Ovary (tissue), 7 donors: ENCODE measurements at regions not wholly inside any gene's neighbourhood (a gene's known extent, or its start where the extent isn't known, plus 50 kb on each side); places are given as distances from the start of the nearest gene placed in this dataset.

Experiments
- DNase-seq, 5 donors: peaks; one replicate each; pipeline ENCODE4 v3.0.0-alpha.2; 2019 to 2020
- H3K27ac ChIP-seq, 2 donors: fragments of 200-600 bp; one replicate each; pipeline versions ENCODE4 v1.5.1 to v1.8.0; 2019 to 2022
- H3K27me3 ChIP-seq: fragments of 200-600 bp; one replicate; pipeline ENCODE4 v1.8.0; 2022
- H3K36me3 ChIP-seq: fragments of 200-600 bp; sonication (generic); one replicate; pipeline ENCODE4 v1.5.1; 2019
- H3K4me1 ChIP-seq: one replicate; pipeline ENCODE4 v1.8.1; 2013; ENCODE audit warnings: mild to moderate bottlenecking, moderate library complexity; ENCODE audit not compliant: insufficient read depth
- H3K4me3 ChIP-seq: fragments of 200-600 bp; sonication (generic); one replicate; pipeline ENCODE4 v1.5.1; 2017
- H3K9me3 ChIP-seq, 2 donors: fragments of 200-600 bp in 1 of 2; sonication (generic) in 1 of 2; one replicate each; pipeline versions ENCODE4 v1.5.1 to v1.8.1; 2013 to 2019; ENCODE audit warnings: mild to moderate bottlenecking in 1 of 2, moderate library complexity in 1 of 2
- EP300 ChIP-seq: sonication (generic); formaldehyde crosslinking; IDR thresholded peaks from one replicate; pipeline ENCODE4 v1.6.1; 2017; ENCODE audit warnings: antibody characterized with exemption
- POLR2A ChIP-seq: fragments of 450-650 bp; IDR thresholded peaks from one replicate; pipeline ENCODE4 v1.6.1; 2017; ENCODE audit warnings: antibody characterized with exemption, mild to moderate bottlenecking, moderate library complexity
- WGBS, 3 donors: extraction: QIAGEN DNeasy Blood & Tissue Kit in 1 of 3; methylation state at CpG; one replicate each; pipeline versions ENCODE4 v1.1.5 to v1.1.7; 2013 to 2017; 5-methylcytosine and 5-hydroxymethylcytosine counted together
- intact Hi-C, 4 donors: fragments of 100-400 bp; cut with DNase I; formaldehyde crosslinking; loops; one replicate each; pipeline versions ENCODE4 v1.11.0 to v1.15.1; 2022 to 2023
- TF ChIP-seq, protein P1 (sequence below), 3 donors: fragments of 450-650 bp in 2 of 3; fragments of 200-600 bp in 1 of 3; IDR thresholded peaks; one replicate each; pipeline versions ENCODE4 v1.5.1 to v1.8.0; 2016 to 2022; ENCODE audit warnings: antibody characterized with exemption in 3 of 3, mild to moderate bottlenecking in 1 of 3
- donor health status: DM: no; HTN: no; CAD: no; lungs with moderate emphysema.
- donor health status: DM: no; HTN: no; CAD: no.
- donor health status: Bipolar disorder and iron deficiency.
- donor health status: DM: no; HTN: no; CAD: no.
- donor health status: DM: yes; HTN: yes; CAD: no.

DNA sequence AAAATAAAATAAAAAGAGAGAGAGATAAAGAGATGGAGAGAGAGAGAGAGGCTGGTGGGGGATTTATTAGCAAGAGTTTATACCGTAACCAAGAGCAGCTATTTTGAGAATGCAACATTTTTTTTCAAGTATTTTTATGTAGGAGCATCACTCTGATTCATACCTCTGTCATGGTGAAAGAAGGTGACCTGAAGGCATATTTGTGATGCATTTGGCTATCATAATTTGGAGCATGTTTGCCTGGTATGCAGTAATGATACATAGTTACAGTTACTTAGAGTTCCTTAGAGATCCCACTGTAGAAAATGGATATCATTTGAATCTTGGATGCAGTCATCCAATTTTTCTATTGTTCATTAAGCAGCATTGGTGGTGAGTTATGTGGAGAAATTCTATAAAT, 1472.4 kb downstream of the SI start:
- Histone ChIP-seq H3K27ac (no peak overlapping the region), H3K36me3 (no peaks in the 10 kb centered on the region), H3K4me3 (no peak overlapping the region), H3K27me3 (no peaks in the 10 kb centered on the region), H3K4me1 (no peaks in the 10 kb centered on the region), H3K9me3 (no peaks in the 10 kb centered on the region)
- TF ChIP-seq EP300, result no peak
- TF ChIP-seq, protein P1, sequence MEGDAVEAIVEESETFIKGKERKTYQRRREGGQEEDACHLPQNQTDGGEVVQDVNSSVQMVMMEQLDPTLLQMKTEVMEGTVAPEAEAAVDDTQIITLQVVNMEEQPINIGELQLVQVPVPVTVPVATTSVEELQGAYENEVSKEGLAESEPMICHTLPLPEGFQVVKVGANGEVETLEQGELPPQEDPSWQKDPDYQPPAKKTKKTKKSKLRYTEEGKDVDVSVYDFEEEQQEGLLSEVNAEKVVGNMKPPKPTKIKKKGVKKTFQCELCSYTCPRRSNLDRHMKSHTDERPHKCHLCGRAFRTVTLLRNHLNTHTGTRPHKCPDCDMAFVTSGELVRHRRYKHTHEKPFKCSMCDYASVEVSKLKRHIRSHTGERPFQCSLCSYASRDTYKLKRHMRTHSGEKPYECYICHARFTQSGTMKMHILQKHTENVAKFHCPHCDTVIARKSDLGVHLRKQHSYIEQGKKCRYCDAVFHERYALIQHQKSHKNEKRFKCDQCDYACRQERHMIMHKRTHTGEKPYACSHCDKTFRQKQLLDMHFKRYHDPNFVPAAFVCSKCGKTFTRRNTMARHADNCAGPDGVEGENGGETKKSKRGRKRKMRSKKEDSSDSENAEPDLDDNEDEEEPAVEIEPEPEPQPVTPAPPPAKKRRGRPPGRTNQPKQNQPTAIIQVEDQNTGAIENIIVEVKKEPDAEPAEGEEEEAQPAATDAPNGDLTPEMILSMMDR (IDR thresholded peaks at IDR 0.05), result no peak
- TF ChIP-seq POLR2A, result no peak
- intact Hi-C loops, result no loop called here
- 71 to 91% (median 74%) methylated on average over 1 of the region's 1 CpG for WGBS, 3 donors
- DNase-seq, result no peak

DNA sequence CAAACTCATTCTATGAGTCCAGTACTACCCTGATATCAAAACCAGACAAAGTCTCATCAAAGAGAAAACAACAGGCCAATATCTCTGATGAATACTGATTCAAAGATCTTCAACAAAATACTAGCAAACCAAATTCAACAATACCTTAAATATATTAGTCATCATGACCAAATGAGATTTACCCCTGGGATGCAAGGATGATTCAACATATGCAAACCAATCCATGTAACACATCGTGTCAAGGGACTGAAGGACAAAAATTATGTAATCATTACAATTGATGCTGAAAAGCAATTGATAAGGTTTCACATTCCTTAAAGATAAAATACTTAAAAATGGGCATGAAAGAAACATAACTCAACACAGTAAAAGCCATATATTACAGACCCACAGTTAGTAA, 1476.9 kb downstream of the SI start:
- intact Hi-C loops, result no loop called here
- WGBS, 3 donors, result 71 to 84% (median 79%) methylated on average over 1 of the region's 1 CpG

DNA sequence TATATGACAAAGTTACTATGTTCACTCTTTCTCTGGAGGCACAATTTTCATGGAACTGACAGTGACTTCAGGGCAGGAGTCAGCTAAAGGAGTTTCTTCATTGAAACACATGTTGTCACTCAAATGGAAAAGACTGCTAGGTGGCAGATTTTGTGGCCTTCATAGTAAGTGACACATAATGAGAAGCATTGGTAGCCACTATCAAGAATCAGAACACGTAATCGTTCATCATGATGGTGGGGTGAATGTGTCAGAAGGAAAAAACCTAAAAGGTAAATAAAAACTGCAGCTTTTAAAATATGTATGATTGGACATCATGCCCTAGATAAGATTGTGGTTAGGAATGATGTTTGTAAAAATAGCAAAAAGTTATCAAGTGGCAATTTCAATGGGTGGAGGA, 1491.0 kb downstream of the SI start:
- no peaks in the 10 kb centered on the region for H3K36me3 ChIP-seq
- no peak overlapping the region for H3K27ac ChIP-seq
- no peak overlapping the region for H3K4me3 ChIP-seq
- TF ChIP-seq, protein P1 (IDR thresholded peaks at IDR 0.05), result no peak
- TF ChIP-seq EP300, result no peak
- TF ChIP-seq POLR2A, result no peak
- H3K27me3 ChIP-seq, result peaks cover 2% of the 10 kb centered on the region
- intact Hi-C loops, result no loop called here
- H3K9me3 ChIP-seq, result no peaks in the 10 kb centered on the region
- H3K4me1 ChIP-seq, result no peaks in the 10 kb centered on the region
- no peak for DNase-seq
- WGBS, 3 donors, result 86 to 90% (median 90%) methylated on average over 2 of the region's 2 CpGs

More for the DNA sequence above, 1476.9 kb downstream of the SI start:
- TF ChIP-seq, protein P1 (IDR thresholded peaks at IDR 0.05), result no peak
- Histone ChIP-seq H3K9me3 (no peaks in the 10 kb centered on the region), H3K4me1 (no peaks in the 10 kb centered on the region), H3K27me3 (no peaks in the 10 kb centered on the region), H3K27ac (no peak overlapping the region), H3K36me3 (no peaks in the 10 kb centered on the region), H3K4me3 (no peak overlapping the region)
- DNase-seq, result no peak

DNA sequence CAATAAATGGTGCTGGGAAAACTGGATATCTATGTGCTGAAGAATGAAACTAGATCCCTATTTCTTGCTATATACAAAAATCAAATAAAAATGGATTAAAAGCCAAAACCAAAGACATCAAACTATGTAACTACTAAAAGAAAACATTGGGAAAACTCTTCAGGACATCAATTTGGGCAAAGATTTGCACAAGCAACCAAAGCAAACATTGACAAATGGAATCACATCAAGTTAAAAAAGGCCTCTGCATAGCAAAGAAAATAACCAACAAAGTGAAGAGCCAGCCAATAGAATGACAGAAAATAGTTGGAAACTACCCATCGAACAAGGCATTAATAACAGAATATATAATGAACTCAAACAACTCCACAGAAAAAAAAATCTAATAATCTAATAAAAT, 1495.3 kb downstream of the SI start:
- 91 to 98% (median 92%) methylated on average over 1 of the region's 1 CpG for WGBS, 3 donors
- Histone ChIP-seq H3K4me3 (no peak overlapping the region), H3K27me3 (peaks cover 2% of the 10 kb centered on the region), H3K36me3 (no peaks in the 10 kb centered on the region), H3K27ac (no peak overlapping the region), H3K9me3 (no peaks in the 10 kb centered on the region), H3K4me1 (no peaks in the 10 kb centered on the region)
- no peak for DNase-seq
- intact Hi-C loops, result no loop called here
- TF ChIP-seq, protein P1 (IDR thresholded peaks at IDR 0.05), result no peak
- TF ChIP-seq EP300, result no peak
- no peak for TF ChIP-seq POLR2A

DNA sequence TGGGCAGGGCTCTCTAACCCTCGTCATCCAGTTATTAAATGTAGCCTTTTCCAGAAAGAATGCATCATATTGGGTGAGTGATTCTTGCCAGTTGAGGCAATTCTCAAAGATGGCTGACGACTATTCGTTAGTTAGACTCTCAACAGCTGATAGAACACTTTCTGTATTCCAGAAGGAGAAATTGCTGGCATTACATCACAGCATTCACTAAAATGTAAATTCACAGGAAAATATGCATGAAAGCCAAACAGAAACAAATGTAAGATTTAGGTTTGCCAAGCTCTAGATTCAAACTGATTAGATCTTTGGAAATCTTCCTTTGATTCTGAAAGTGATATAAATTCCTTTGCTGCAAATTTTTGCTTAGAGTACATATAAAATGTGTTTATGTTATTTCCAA, 1501.0 kb downstream of the SI start:
- no peak overlapping the region for H3K27ac ChIP-seq
- H3K9me3 ChIP-seq, result no peaks in the 10 kb centered on the region
- H3K27me3 ChIP-seq, result no peaks in the 10 kb centered on the region
- DNase-seq, result no peak
- 86 to 90% (median 86%) methylated on average over 3 of the region's 3 CpGs for WGBS, 3 donors
- intact Hi-C loops, result no loop called here
- no peak for TF ChIP-seq EP300
- TF ChIP-seq POLR2A, result no peak
- TF ChIP-seq, protein P1 (IDR thresholded peaks at IDR 0.05), result no peak
- no peaks in the 10 kb centered on the region for H3K4me1 ChIP-seq
- no peak overlapping the region for H3K4me3 ChIP-seq
- no peaks in the 10 kb centered on the region for H3K36me3 ChIP-seq
